Smooth muscle cell of the brain vasculature (primary cell): ENCODE measurements at regions not wholly inside any gene's neighbourhood (a gene's known extent, or its start where the extent isn't known, plus 50 kb on each side); places are given as distances from the start of the nearest gene placed in this dataset.
"Not testable (repeated sequence)": the region's sequence is repeated elsewhere in the genome, so short reads cannot be mapped to it uniquely, and the experiment has no call there.

ENCODE experiments used
- DNase-seq: peaks from one replicate; pipeline ENCODE4 v3.0.0-alpha.2; 2012; ENCODE audit warnings: low read depth, low spot score

- no peak for DNase-seq
These were observed 826.3 kb downstream of the EFNB2 start for GRCh38 chr13:105709181-105709580.

- no peak for DNase-seq
These were observed 831.6 kb downstream of the EFNB2 start for GRCh38 chr13:105703843-105704242.

- no peak for DNase-seq
These were observed 833.0 kb downstream of the EFNB2 start for GRCh38 chr13:105702441-105702840.

- no peak for DNase-seq
These were observed 842.7 kb downstream of the EFNB2 start for GRCh38 chr13:105692769-105693168.

- DNase-seq = no peak
These were observed 851.2 kb downstream of the EFNB2 start for GRCh38 chr13:105684216-105684615.

GRCh38 chr13:105679838-105680237 is 855.6 kb downstream of the EFNB2 start:
- DNase-seq = no peak

- no peak for DNase-seq
These were observed 857.4 kb downstream of the EFNB2 start for GRCh38 chr13:105678072-105678471.

- DNase-seq = no peak
These were observed 862.6 kb downstream of the EFNB2 start for GRCh38 chr13:105672881-105673280.

- not testable (repeated sequence) for DNase-seq
These were observed 864.3 kb downstream of the EFNB2 start for GRCh38 chr13:105671131-105671530.

- no peak for DNase-seq
These were observed 865.1 kb downstream of the EFNB2 start for GRCh38 chr13:105670179-105670990.

- DNase-seq = no peak
These were observed 870.2 kb downstream of the EFNB2 start for GRCh38 chr13:105665284-105665683.

GRCh38 chr13:105663182-105663581 is 872.3 kb downstream of the EFNB2 start:
- DNase-seq = no peak

- no peak for DNase-seq
These were observed 874.9 kb downstream of the EFNB2 start for GRCh38 chr13:105660561-105660960.

GRCh38 chr13:105658431-105658830 is 877.0 kb downstream of the EFNB2 start:
- DNase-seq = no peak

- DNase-seq = peak; percentile 7
These were observed 880.4 kb downstream of the EFNB2 start for GRCh38 chr13:105655046-105655445.

- DNase-seq = no peak
These were observed 891.5 kb downstream of the EFNB2 start for GRCh38 chr13:105643966-105644365.

- DNase-seq = no peak
These were observed 892.9 kb downstream of the EFNB2 start for GRCh38 chr13:105642511-105642958.

GRCh38 chr13:105641121-105641520 is 894.3 kb downstream of the EFNB2 start:
- no peak for DNase-seq

GRCh38 chr13:105638426-105638825 is 897.0 kb downstream of the EFNB2 start:
- DNase-seq = no peak

- no peak for DNase-seq
These were observed 901.4 kb downstream of the EFNB2 start for GRCh38 chr13:105634059-105634458.

GRCh38 chr13:105630431-105630830 is 905.0 kb downstream of the EFNB2 start:
- DNase-seq = no peak

GRCh38 chr13:105627270-105627669 is 908.2 kb downstream of the EFNB2 start:
- no peak for DNase-seq

GRCh38 chr13:105625691-105626090 is 909.8 kb downstream of the EFNB2 start:
- no peak for DNase-seq
